ENCODE measurements at regions not wholly inside any gene's neighbourhood (a gene's known extent, or its start where the extent isn't known, plus 50 kb on each side); places are given as distances from the start of the nearest gene placed in this dataset.

DNA sequence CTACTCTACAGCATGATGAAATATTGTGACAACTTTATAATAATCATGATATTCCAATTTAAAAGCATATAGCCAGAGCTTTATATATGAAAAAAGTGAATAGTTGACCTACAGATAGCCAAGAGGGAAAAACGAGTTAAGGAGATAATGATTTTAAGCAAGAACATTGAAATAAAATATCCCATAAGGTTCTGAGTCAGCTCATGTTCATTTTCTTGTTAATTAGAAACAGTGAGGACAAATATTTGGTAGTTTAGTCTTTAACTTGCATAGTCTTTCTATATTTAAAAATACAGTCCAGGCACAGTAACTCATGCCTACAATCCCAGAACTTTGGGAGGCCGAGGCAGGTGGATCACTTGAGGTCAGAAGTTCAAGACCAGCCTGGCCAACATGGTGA, 55.8 kb upstream of the CDH6 start:
- no peak for DNase-seq (ENCODE audit: low read depth in 2 of 2)

GRCh38 chr5:31135542-31135941, 57.9 kb upstream of the CDH6 start:
- no peak for DNase-seq (ENCODE audit: low read depth in 2 of 2)

DNA sequence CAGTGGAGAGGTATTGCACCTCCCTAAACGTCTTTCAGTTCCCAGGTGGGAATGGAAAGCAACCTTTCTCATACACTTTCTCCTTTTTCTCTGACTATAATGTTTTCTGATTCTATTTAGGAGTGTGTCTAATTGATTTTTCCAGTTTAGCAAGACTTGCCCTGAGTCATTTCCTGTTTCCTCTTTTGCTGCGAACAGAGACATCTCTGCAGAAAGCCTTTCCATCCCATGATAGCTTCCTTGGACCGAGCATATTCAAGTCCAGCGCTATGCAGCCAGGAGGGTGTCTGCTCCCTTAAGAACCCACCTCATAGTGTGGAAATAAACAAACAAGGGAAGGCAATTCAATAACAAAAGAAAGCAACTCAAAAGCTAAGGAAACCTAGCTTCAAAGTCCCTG, 60.0 kb upstream of the CDH6 start:
- peak in 1 of 2 donors; percentile 2 for DNase-seq (ENCODE audit: low read depth in 2 of 2)

GRCh38 chr5:31131381-31131891, 62.0 kb upstream of the CDH6 start:
- DNase-seq (ENCODE audit: low read depth in 2 of 2) = no peak

DNA sequence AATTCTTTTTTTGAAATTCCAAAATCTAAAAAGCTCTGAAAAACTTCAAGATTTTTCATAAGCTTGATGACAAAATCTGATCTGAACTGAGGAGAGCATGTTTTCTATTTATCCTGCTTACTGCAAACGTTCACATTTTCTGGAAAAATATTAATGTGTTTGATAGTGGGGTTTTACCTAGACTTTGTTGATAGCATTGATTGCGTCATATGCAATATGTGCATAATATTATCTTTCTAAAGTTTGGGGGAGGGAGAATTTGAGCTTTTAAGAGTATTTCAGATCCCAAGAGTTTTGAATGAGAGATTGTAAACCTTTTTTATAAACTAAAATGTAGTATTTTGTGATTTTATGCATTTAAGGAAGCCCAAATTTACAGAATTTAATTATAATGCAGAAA, 62.8 kb upstream of the CDH6 start:
- no peak for DNase-seq (ENCODE audit: low read depth in 2 of 2)

- DNase-seq (ENCODE audit: low read depth in 2 of 2) = no peak
Observed at GRCh38 chr5:31124651-31125305, 68.7 kb upstream of the CDH6 start.

GRCh38 chr5:31124026-31124425, 69.5 kb upstream of the CDH6 start:
- no peak for DNase-seq (ENCODE audit: low read depth in 2 of 2)

- DNase-seq (ENCODE audit: low read depth in 2 of 2) = no peak
Observed at GRCh38 chr5:31122998-31123951, 70.2 kb upstream of the CDH6 start.

- DNase-seq (ENCODE audit: low read depth in 2 of 2) = no peak
Observed at GRCh38 chr5:31121224-31121623, 72.3 kb upstream of the CDH6 start.

- no peak for DNase-seq (ENCODE audit: low read depth in 2 of 2)
Observed at GRCh38 chr5:31120642-31120948, 72.9 kb upstream of the CDH6 start.

DNA sequence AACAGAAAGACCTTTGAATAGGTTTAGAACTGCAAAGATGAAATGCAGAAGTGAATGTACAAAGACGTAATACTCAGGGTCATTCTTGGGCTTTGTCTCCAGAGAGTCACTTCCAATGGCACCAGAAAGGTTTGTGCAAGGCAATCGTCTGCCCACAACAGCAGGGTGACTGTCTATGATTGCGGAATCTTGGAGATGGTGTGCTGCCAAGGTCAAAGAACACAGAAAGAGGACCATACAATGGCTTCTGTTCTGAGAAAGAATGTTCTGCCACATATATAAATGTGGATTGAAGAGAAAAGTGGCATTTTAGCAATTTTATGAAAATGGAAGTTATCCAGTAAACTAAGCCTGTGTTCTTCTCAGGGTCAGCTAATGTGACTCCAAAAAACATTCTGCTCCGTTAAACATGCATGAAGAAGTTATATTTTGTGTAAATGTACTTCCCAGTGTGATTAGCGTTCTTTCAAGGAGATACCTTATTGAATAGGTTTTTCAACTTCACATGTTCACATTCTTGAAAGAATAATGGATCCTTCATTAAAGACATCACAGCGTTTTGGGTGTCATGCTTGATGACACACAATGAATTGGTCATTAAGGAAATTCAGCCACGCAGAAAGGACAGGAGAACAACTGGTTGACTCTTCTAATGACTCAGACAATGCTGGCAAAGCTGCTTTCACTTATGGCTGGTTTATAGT, 73.4 kb upstream of the CDH6 start:
- DNase-seq (ENCODE audit: low read depth in 2 of 2) = no peak

- DNase-seq (ENCODE audit: low read depth in 2 of 2) = no peak
Observed at GRCh38 chr5:31116466-31117031, 76.9 kb upstream of the CDH6 start.

- DNase-seq (ENCODE audit: low read depth in 2 of 2) = no peak
Observed at GRCh38 chr5:31114817-31115216, 78.7 kb upstream of the CDH6 start.

- no peak for DNase-seq (ENCODE audit: low read depth in 2 of 2)
Observed at GRCh38 chr5:31113666-31114350, 79.7 kb upstream of the CDH6 start.

- DNase-seq (ENCODE audit: low read depth in 2 of 2) = no peak
Observed at GRCh38 chr5:31113101-31113500, 80.4 kb upstream of the CDH6 start.

GRCh38 chr5:31107091-31107518, 86.4 kb upstream of the CDH6 start:
- no peak for DNase-seq (ENCODE audit: low read depth in 2 of 2)

GRCh38 chr5:31106691-31107090, 86.8 kb upstream of the CDH6 start:
- no peak for DNase-seq (ENCODE audit: low read depth in 2 of 2)

- DNase-seq (ENCODE audit: low read depth in 2 of 2) = no peak
Observed at GRCh38 chr5:31106278-31106677, 87.2 kb upstream of the CDH6 start.

GRCh38 chr5:31104775-31105174, 88.7 kb upstream of the CDH6 start:
- no peak for DNase-seq (ENCODE audit: low read depth in 2 of 2)

- no peak for DNase-seq (ENCODE audit: low read depth in 2 of 2)
Observed at GRCh38 chr5:31100781-31101310, 92.6 kb upstream of the CDH6 start.

DNA sequence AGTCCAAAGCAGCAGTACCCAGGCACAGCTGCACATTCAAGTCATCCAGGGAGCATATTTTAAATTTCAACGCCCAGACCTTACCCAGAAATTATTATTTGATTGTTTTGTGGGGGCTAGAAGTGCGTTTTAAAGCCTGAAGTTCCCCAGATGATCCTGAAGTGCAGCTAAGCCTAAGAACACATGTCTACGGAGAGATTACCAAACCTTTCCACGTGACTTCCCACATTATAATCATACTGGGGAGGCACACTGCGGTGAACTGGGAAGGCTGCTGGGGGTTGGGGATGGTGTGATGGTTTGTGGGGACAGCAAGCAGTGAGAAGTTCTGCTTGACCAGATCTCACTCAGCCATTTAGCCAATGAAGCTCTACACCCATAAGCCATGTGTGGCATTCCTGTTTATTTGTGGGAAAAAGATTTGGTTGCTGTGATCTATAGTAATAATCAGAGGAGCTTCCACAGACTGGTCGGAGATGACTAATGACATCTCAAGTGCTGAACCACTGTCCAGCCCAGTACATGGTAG, 93.4 kb upstream of the CDH6 start:
- no peak for DNase-seq (ENCODE audit: low read depth in 2 of 2)
